ENCODE measurements at regions not wholly inside any gene's neighbourhood (a gene's known extent, or its start where the extent isn't known, plus 50 kb on each side); places are given as distances from the start of the nearest gene placed in this dataset.
A peak's percentile ranks its signal among the peaks of the same experiment; 100 is the strongest.

- no peak for ATAC-seq (ENCODE audit: low read depth in 2 of 2)
- Mint-ChIP-seq H3K4me3 (no peak overlapping the region), H3K9me3 (no peaks in the 10 kb centered on the region), H3K27me3 (peaks cover 11 to 22% (median 17%) of the 10 kb centered on the region in 3 donors), H3K27ac (no peak overlapping the region), H3K4me1 (peaks cover 0 to 5% (median 0%) of the 10 kb centered on the region in 3 donors), H3K36me3 (no peaks in the 10 kb centered on the region)
- DNase-seq = no peak
Observed at GRCh38 chr7:106430535-106431455, 146.0 kb upstream of the NAMPT start.

- DNase-seq = no peak
Observed at GRCh38 chr7:106430103-106430502, 145.3 kb upstream of the NAMPT start.

GRCh38 chr7:106426803-106427202 lies 142.0 kb upstream of the NAMPT start:
- Mint-ChIP-seq H3K36me3 (no peaks in the 10 kb centered on the region), H3K4me1 (peaks cover 8 to 22% (median 13%) of the 10 kb centered on the region in 3 donors), H3K9me3 (no peaks in the 10 kb centered on the region), H3K4me3 (peak overlapping the region in 1 of 8 donors; percentile 16), H3K27me3 (peaks cover 14 to 30% (median 17%) of the 10 kb centered on the region in 3 donors), H3K27ac (peak overlapping the region in 1 of 6 donors; percentile 60)
- ATAC-seq (ENCODE audit: low read depth in 2 of 2) (no peak), DNase-seq (no peak)

More at GRCh38 chr7:106430103-106430502, 145.3 kb upstream of the NAMPT start:
- Mint-ChIP-seq H3K36me3 (no peaks in the 10 kb centered on the region), H3K4me1 (peaks cover 0 to 11% (median 2%) of the 10 kb centered on the region in 3 donors), H3K27ac (no peak overlapping the region), H3K4me3 (no peak overlapping the region), H3K9me3 (no peaks in the 10 kb centered on the region), H3K27me3 (peaks cover 12 to 22% (median 17%) of the 10 kb centered on the region in 3 donors)
- no peak for ATAC-seq (ENCODE audit: low read depth in 2 of 2)

GRCh38 chr7:106425017-106425719 lies 140.4 kb upstream of the NAMPT start:
- Mint-ChIP-seq H3K4me3 (no peak overlapping the region), H3K27ac (peak overlapping the region; percentile 46 to 98 (median 80)), H3K4me1 (peaks cover 8 to 22% (median 13%) of the 10 kb centered on the region in 3 donors), H3K36me3 (no peaks in the 10 kb centered on the region), H3K9me3 (no peaks in the 10 kb centered on the region), H3K27me3 (peaks cover 8 to 32% (median 17%) of the 10 kb centered on the region in 3 donors)
- DNase-seq (peak; percentile 50), ATAC-seq (ENCODE audit: low read depth in 2 of 2) (peak; percentile 90 to 91)

GRCh38 chr7:106424476-106425016 lies 139.8 kb upstream of the NAMPT start:
- Mint-ChIP-seq H3K4me1 (peaks cover 8 to 22% (median 13%) of the 10 kb centered on the region in 3 donors), H3K27ac (peak overlapping the region; percentile 58 to 98 (median 76)), H3K9me3 (no peaks in the 10 kb centered on the region), H3K36me3 (no peaks in the 10 kb centered on the region), H3K27me3 (peaks cover 11 to 36% (median 24%) of the 10 kb centered on the region in 3 donors), H3K4me3 (peak overlapping the region in 1 of 8 donors; percentile 38)
- DNase-seq (no peak), ATAC-seq (ENCODE audit: low read depth in 2 of 2) (no peak)

GRCh38 chr7:106423821-106424475 lies 139.2 kb upstream of the NAMPT start:
- Mint-ChIP-seq H3K27me3 (peaks cover 12 to 36% (median 23%) of the 10 kb centered on the region in 3 donors), H3K9me3 (no peaks in the 10 kb centered on the region), H3K4me1 (peaks cover 8 to 22% (median 13%) of the 10 kb centered on the region in 3 donors), H3K27ac (peak overlapping the region in 3 of 6 donors; percentile 64 to 94 (median 84)), H3K36me3 (no peaks in the 10 kb centered on the region), H3K4me3 (peak overlapping the region in 1 of 8 donors; percentile 38)
- no peak for ATAC-seq (ENCODE audit: low read depth in 2 of 2)
- DNase-seq = no peak

GRCh38 chr7:106423111-106423510 lies 138.3 kb upstream of the NAMPT start:
- ATAC-seq (ENCODE audit: low read depth in 2 of 2) (no peak), DNase-seq (no peak)
- Mint-ChIP-seq H3K4me1 (peaks cover 8 to 22% (median 13%) of the 10 kb centered on the region in 3 donors), H3K36me3 (no peaks in the 10 kb centered on the region), H3K9me3 (peaks cover 0 to 5% (median 0%) of the 10 kb centered on the region in 7 donors), H3K4me3 (no peak overlapping the region), H3K27me3 (peaks cover 20 to 37% (median 22%) of the 10 kb centered on the region in 3 donors), H3K27ac (peak overlapping the region in 4 of 6 donors; percentile 6 to 84 (median 56))

- H3K4me3 Mint-ChIP-seq = peak overlapping the region in 1 of 8 donors; percentile 35
- H3K27me3 Mint-ChIP-seq = peaks cover 15 to 31% (median 20%) of the 10 kb centered on the region in 3 donors
- DNase-seq (no peak), ATAC-seq (ENCODE audit: low read depth in 2 of 2) (no peak)
- H3K27ac Mint-ChIP-seq = peak overlapping the region in 2 of 6 donors; percentile 27 to 71
- H3K9me3 Mint-ChIP-seq = peaks cover 2 to 19% (median 10%) of the 10 kb centered on the region in 7 donors
- H3K4me1 Mint-ChIP-seq = peaks cover 8 to 22% (median 13%) of the 10 kb centered on the region in 3 donors
- peaks cover 0 to 5% of the 10 kb centered on the region in 2 donors for H3K36me3 Mint-ChIP-seq
Observed at GRCh38 chr7:106421181-106421762, 136.5 kb upstream of the NAMPT start.

GRCh38 chr7:106420736-106421135 lies 136.0 kb upstream of the NAMPT start:
- DNase-seq (no peak), ATAC-seq (ENCODE audit: low read depth in 2 of 2) (no peak)
- peaks cover 0 to 8% of the 10 kb centered on the region in 2 donors for H3K36me3 Mint-ChIP-seq
- H3K27me3 Mint-ChIP-seq = peaks cover 15 to 33% (median 20%) of the 10 kb centered on the region in 3 donors
- peaks cover 4 to 25% (median 13%) of the 10 kb centered on the region in 7 donors for H3K9me3 Mint-ChIP-seq
- no peak overlapping the region for H3K4me3 Mint-ChIP-seq
- peaks cover 8 to 18% (median 13%) of the 10 kb centered on the region in 3 donors for H3K4me1 Mint-ChIP-seq
- no peak overlapping the region for H3K27ac Mint-ChIP-seq

- Mint-ChIP-seq H3K27me3 (peaks cover 15 to 33% (median 23%) of the 10 kb centered on the region in 3 donors), H3K4me1 (peaks cover 8 to 13% (median 12%) of the 10 kb centered on the region in 3 donors), H3K36me3 (peaks cover 4 to 8% of the 10 kb centered on the region in 2 donors), H3K9me3 (peaks cover 4 to 30% (median 15%) of the 10 kb centered on the region in 7 donors), H3K4me3 (no peak overlapping the region), H3K27ac (no peak overlapping the region)
- ATAC-seq (ENCODE audit: low read depth in 2 of 2) (no peak), DNase-seq (no peak)
Observed at GRCh38 chr7:106420210-106420609, 135.4 kb upstream of the NAMPT start.

GRCh38 chr7:106419455-106420182 lies 134.8 kb upstream of the NAMPT start:
- Mint-ChIP-seq H3K4me1 (peaks cover 5 to 7% (median 6%) of the 10 kb centered on the region in 3 donors), H3K4me3 (no peak overlapping the region), H3K9me3 (peaks cover 4 to 32% (median 16%) of the 10 kb centered on the region in 7 donors), H3K27me3 (peaks cover 15 to 32% (median 21%) of the 10 kb centered on the region in 3 donors), H3K36me3 (peaks cover 6 to 8% of the 10 kb centered on the region in 2 donors), H3K27ac (no peak overlapping the region)
- no peak for DNase-seq
- ATAC-seq (ENCODE audit: low read depth in 2 of 2) = no peak

- Mint-ChIP-seq H3K4me1 (no peaks in the 10 kb centered on the region), H3K4me3 (no peak overlapping the region), H3K36me3 (peaks cover 6 to 8% of the 10 kb centered on the region in 2 donors), H3K27me3 (peaks cover 15 to 25% (median 21%) of the 10 kb centered on the region in 3 donors), H3K9me3 (peaks cover 4 to 32% (median 16%) of the 10 kb centered on the region in 7 donors), H3K27ac (no peak overlapping the region)
- no peak for DNase-seq
- ATAC-seq (ENCODE audit: low read depth in 2 of 2) = no peak
Observed at GRCh38 chr7:106418526-106418925, 133.7 kb upstream of the NAMPT start.

Data from naive B cell (primary cell).